HFFc6 (cell line): ENCODE measurements at regions not wholly inside any gene's neighbourhood (a gene's known extent, or its start where the extent isn't known, plus 50 kb on each side); places are given as distances from the start of the nearest gene placed in this dataset.
A peak's percentile ranks its signal among the peaks of the same experiment; 100 is the strongest.

Source experiments
- DNase-seq: peaks from one replicate; pipeline ENCODE4 v3.0.0-alpha.2; 2018
- H3K27ac Mint-ChIP-seq: 2 replicates; pipeline ENCODE4 v1.8.0; 2020; ENCODE audit warnings: mild to moderate bottlenecking, mixed read lengths
- H3K27me3 Mint-ChIP-seq: 2 replicates; pipeline ENCODE4 v1.8.0; 2021; ENCODE audit warnings: mild to moderate bottlenecking, moderate library complexity, mixed read lengths; ENCODE audit not compliant: insufficient read depth
- H3K36me3 Mint-ChIP-seq: 2 replicates; pipeline ENCODE4 v1.8.0; 2021; ENCODE audit warnings: low read depth, mixed read lengths
- H3K4me1 Mint-ChIP-seq: 2 replicates; pipeline ENCODE4 v1.8.0; 2020; ENCODE audit warnings: low read depth, mixed read lengths
- H3K4me3 Mint-ChIP-seq: 2 replicates; pipeline ENCODE4 v1.8.0; 2020; ENCODE audit warnings: mild to moderate bottlenecking, moderate library complexity, mixed read lengths
- H3K9me3 Mint-ChIP-seq: 2 replicates; pipeline ENCODE4 v1.8.0; 2020; ENCODE audit warnings: mild to moderate bottlenecking, mixed read lengths
- TF ChIP-seq, protein P1 (sequence below): fragments of 200-600 bp; sonication (generic); IDR thresholded peaks from 2 replicates; pipeline ENCODE4 v1.5.0; 2021; ENCODE audit warnings: antibody characterized with exemption, mild to moderate bottlenecking

- 0 out of 2 replicates have a peak, but pooled peaks cover 4% of the 10 kb centered on the region for H3K36me3 Mint-ChIP-seq
- no peak overlapping the region for H3K4me3 Mint-ChIP-seq
- H3K27me3 Mint-ChIP-seq = peaks cover 2% of the 10 kb centered on the region; the same call in 1 of the 2 replicates
- TF ChIP-seq, protein P1, sequence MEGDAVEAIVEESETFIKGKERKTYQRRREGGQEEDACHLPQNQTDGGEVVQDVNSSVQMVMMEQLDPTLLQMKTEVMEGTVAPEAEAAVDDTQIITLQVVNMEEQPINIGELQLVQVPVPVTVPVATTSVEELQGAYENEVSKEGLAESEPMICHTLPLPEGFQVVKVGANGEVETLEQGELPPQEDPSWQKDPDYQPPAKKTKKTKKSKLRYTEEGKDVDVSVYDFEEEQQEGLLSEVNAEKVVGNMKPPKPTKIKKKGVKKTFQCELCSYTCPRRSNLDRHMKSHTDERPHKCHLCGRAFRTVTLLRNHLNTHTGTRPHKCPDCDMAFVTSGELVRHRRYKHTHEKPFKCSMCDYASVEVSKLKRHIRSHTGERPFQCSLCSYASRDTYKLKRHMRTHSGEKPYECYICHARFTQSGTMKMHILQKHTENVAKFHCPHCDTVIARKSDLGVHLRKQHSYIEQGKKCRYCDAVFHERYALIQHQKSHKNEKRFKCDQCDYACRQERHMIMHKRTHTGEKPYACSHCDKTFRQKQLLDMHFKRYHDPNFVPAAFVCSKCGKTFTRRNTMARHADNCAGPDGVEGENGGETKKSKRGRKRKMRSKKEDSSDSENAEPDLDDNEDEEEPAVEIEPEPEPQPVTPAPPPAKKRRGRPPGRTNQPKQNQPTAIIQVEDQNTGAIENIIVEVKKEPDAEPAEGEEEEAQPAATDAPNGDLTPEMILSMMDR = no peak
- DNase-seq = no peak
- H3K4me1 Mint-ChIP-seq = peaks cover 5% of the 10 kb centered on the region; the same call in 1 of the 2 replicates
- H3K27ac Mint-ChIP-seq = no peak overlapping the region
- peaks cover 14% of the 10 kb centered on the region for H3K9me3 Mint-ChIP-seq
These were observed 259.7 kb downstream of the DAD1 start for GRCh38 chr14:22329371-22329770.

- Mint-ChIP-seq H3K36me3 (0 out of 2 replicates have a peak, but pooled peaks cover 4% of the 10 kb centered on the region), H3K27ac (no peak overlapping the region), H3K9me3 (peaks cover 14% of the 10 kb centered on the region), H3K27me3 (peaks cover 4% of the 10 kb centered on the region; the same call in 1 of the 2 replicates), H3K4me1 (no peaks in the 10 kb centered on the region), H3K4me3 (no peak overlapping the region)
- DNase-seq = no peak
- TF ChIP-seq, protein P1 = no peak
These were observed 263.2 kb downstream of the DAD1 start for GRCh38 chr14:22325676-22326400.

- TF ChIP-seq, protein P1 = no peak
- no peaks in the 10 kb centered on the region for H3K9me3 Mint-ChIP-seq
- H3K27me3 Mint-ChIP-seq = peaks cover 10% of the 10 kb centered on the region; the same call in 1 of the 2 replicates
- H3K4me1 Mint-ChIP-seq = no peaks in the 10 kb centered on the region
- H3K4me3 Mint-ChIP-seq = no peak overlapping the region
- H3K27ac Mint-ChIP-seq = no peak overlapping the region
- no peaks in the 10 kb centered on the region for H3K36me3 Mint-ChIP-seq
- no peak for DNase-seq
These were observed 268.7 kb downstream of the DAD1 start for GRCh38 chr14:22320362-22320750.

GRCh38 chr14:22319526-22320361 lies 269.3 kb downstream of the DAD1 start:
- peak; percentile 60 for DNase-seq

GRCh38 chr14:22318951-22319350 lies 270.1 kb downstream of the DAD1 start:
- TF ChIP-seq, protein P1 = no peak
- Mint-ChIP-seq H3K4me3 (no peak overlapping the region), H3K27me3 (peaks cover 6% of the 10 kb centered on the region; the same call in 1 of the 2 replicates), H3K27ac (no peak overlapping the region), H3K36me3 (no peaks in the 10 kb centered on the region), H3K9me3 (no peaks in the 10 kb centered on the region), H3K4me1 (no peaks in the 10 kb centered on the region)
- DNase-seq = no peak

More at GRCh38 chr14:22319526-22320361, 269.3 kb downstream of the DAD1 start:
- Mint-ChIP-seq H3K27ac (no peak overlapping the region), H3K27me3 (peaks cover 10% of the 10 kb centered on the region; the same call in 1 of the 2 replicates), H3K4me1 (no peaks in the 10 kb centered on the region), H3K9me3 (no peaks in the 10 kb centered on the region), H3K36me3 (no peaks in the 10 kb centered on the region), H3K4me3 (no peak overlapping the region)
- TF ChIP-seq, protein P1 = peak; percentile 82
